PFSK-1 (cell line): ENCODE measurements at regions not wholly inside any gene's neighbourhood (a gene's known extent, or its start where the extent isn't known, plus 50 kb on each side); places are given as distances from the start of the nearest gene placed in this dataset.

Source experiments
- FOXP2 ChIP-seq: optimal IDR thresholded peaks from 2 replicates; pipeline ENCODE3; 2011; ENCODE audit warnings: borderline replicate concordance, control low read depth, inconsistent platforms; ENCODE audit not compliant: insufficient read depth; ENCODE audit errors: extremely low read length, extremely low read depth
- POLR2AphosphoS5 ChIP-seq: IDR thresholded peaks from 2 replicates; pipeline ENCODE4 v1.6.1; 2012; ENCODE audit warnings: low read depth, mild to moderate bottlenecking, control low read depth, low read length, moderate library complexity
- SIN3A ChIP-seq: IDR thresholded peaks from 2 replicates; pipeline ENCODE4 v1.6.1; 2012; ENCODE audit warnings: mild to moderate bottlenecking, low read length, moderate library complexity, borderline replicate concordance; ENCODE audit not compliant: insufficient read depth
- TAF1 ChIP-seq: IDR thresholded peaks from 2 replicates; pipeline ENCODE4 v1.6.1; 2012; ENCODE audit warnings: low read length, control low read depth, borderline replicate concordance; ENCODE audit not compliant: insufficient read depth
- TF ChIP-seq, protein P1 (sequence below), 2 experiments: IDR thresholded peaks; 2 replicates each; pipeline versions ENCODE4 v1.6.1 to v1.8.0; 2011 to 2012; ENCODE audit warnings: low read depth in 2 of 2, low read length in 2 of 2, control low read depth in 1 of 2, inconsistent platforms in 1 of 2, mild to moderate bottlenecking in 1 of 2, moderate library complexity in 1 of 2; ENCODE audit not compliant: insufficient read depth in 1 of 2

DNA sequence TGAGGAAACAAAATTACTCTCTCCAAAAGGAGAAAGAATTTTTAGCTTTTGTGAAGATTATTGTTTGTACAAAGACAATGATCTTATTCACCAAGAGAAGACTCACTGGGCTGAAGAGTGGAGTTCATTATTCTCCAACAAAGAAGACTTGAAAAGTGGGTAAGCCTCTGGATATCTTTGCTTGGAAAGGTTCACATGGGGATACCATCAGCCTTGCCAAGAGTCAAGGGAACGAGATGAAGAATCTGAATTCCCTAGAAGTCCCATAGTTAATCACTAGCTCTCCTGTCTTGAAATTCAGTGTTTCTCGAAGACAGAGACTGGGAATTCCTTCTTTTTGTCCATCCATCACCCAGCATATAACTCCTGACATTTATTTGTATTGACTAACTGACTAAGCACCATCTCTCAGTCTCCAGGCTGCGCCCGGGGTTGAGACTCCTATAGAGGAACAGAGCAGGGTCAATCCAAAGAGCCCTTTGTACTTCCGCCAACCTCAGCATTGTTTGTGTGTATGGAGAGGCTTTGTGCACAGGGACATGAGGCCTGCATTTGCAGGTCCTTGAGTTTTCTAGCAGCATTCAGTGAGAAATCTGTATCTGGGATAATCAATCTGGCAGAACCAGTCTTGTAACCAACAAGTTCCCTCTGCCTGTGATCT is 461.9 kb downstream of the KIF16B start:
- no peak for TF ChIP-seq POLR2AphosphoS5
- no peak for TF ChIP-seq TAF1
- TF ChIP-seq, protein P1, sequence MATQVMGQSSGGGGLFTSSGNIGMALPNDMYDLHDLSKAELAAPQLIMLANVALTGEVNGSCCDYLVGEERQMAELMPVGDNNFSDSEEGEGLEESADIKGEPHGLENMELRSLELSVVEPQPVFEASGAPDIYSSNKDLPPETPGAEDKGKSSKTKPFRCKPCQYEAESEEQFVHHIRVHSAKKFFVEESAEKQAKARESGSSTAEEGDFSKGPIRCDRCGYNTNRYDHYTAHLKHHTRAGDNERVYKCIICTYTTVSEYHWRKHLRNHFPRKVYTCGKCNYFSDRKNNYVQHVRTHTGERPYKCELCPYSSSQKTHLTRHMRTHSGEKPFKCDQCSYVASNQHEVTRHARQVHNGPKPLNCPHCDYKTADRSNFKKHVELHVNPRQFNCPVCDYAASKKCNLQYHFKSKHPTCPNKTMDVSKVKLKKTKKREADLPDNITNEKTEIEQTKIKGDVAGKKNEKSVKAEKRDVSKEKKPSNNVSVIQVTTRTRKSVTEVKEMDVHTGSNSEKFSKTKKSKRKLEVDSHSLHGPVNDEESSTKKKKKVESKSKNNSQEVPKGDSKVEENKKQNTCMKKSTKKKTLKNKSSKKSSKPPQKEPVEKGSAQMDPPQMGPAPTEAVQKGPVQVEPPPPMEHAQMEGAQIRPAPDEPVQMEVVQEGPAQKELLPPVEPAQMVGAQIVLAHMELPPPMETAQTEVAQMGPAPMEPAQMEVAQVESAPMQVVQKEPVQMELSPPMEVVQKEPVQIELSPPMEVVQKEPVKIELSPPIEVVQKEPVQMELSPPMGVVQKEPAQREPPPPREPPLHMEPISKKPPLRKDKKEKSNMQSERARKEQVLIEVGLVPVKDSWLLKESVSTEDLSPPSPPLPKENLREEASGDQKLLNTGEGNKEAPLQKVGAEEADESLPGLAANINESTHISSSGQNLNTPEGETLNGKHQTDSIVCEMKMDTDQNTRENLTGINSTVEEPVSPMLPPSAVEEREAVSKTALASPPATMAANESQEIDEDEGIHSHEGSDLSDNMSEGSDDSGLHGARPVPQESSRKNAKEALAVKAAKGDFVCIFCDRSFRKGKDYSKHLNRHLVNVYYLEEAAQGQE (IDR thresholded peaks at IDR 0.05; ENCODE audit: insufficient read depth in 1 of 2, low read depth in 2 of 2, low read length in 2 of 2) = no peak
- no peak for TF ChIP-seq SIN3A
- TF ChIP-seq FOXP2 = no peak
